ENCODE measurements at regions not wholly inside any gene's neighbourhood (a gene's known extent, or its start where the extent isn't known, plus 50 kb on each side); places are given as distances from the start of the nearest gene placed in this dataset.

DNA sequence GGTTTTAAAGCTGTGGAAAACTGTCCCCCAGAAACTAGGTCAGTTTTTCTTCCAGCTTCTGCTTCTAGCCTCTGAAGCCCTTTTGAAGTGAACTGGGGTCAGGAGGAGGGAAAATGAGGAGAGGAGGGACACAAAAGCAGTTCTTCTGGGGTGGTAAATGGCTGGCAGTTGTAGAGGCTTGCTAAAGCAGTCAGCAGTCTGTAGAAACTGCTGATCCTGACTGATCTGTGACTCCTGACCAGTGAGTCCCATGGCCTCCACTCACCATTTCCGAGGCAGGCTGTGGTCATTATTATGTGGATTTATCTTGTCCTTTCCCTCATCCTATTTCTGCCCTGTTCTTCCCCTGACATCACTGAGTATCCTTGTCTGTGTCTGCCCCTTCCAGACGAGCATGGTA, 276.4 kb upstream of the ROPN1 start:
- intact Hi-C loops (cut with micrococcal nuclease; ENCODE audit: unreplicated experiment) = loop anchor here (10.0 kb wide), 1 partner anchor 684 kb away; the partner anchor contains the start of gene HACD2
- BruUV-seq (replicated peaks) = no TSS peak
- Histone ChIP-seq H3K4me3 (no peak overlapping the region), H3K9me3 (ENCODE audit: insufficient read depth, low read depth) (no peaks in the 10 kb centered on the region), H3K36me3 (ENCODE audit: low read depth) (no peaks in the 10 kb centered on the region), H3K9me2 (ENCODE audit: insufficient read depth) (no peaks in the 10 kb centered on the region), H3K27ac (no peak overlapping the region), H3F3A (ENCODE audit: insufficient read depth, low read depth) (peaks cover 6% of the 10 kb centered on the region; the same call in 1 of the 2 replicates), H4K20me1 (ENCODE audit: insufficient read depth) (no peaks in the 10 kb centered on the region), H3K4me1 (replicated peaks; ENCODE audit: insufficient read depth) (no peaks in the 10 kb centered on the region; the same call in 1 of the 2 replicates), H3K79me2 (ENCODE audit: low read depth) (no peaks in the 10 kb centered on the region), H2AFZ (no peak overlapping the region), H3K27me3 (ENCODE audit: insufficient read depth, low read depth) (peaks cover 15% of the 10 kb centered on the region; the same call in 1 of the 2 replicates), H3K4me2 (no peak overlapping the region)
- ChIA-PET CTCF (no interaction called here), POLR2A (ENCODE audit: unreplicated experiment) (no interaction called here)
- no peak for DNase-seq
- TF ChIP-seq EZH2 (IDR thresholded peaks at IDR 0.05; ENCODE audit: low read depth) = no peak
- TF ChIP-seq, protein P1, sequence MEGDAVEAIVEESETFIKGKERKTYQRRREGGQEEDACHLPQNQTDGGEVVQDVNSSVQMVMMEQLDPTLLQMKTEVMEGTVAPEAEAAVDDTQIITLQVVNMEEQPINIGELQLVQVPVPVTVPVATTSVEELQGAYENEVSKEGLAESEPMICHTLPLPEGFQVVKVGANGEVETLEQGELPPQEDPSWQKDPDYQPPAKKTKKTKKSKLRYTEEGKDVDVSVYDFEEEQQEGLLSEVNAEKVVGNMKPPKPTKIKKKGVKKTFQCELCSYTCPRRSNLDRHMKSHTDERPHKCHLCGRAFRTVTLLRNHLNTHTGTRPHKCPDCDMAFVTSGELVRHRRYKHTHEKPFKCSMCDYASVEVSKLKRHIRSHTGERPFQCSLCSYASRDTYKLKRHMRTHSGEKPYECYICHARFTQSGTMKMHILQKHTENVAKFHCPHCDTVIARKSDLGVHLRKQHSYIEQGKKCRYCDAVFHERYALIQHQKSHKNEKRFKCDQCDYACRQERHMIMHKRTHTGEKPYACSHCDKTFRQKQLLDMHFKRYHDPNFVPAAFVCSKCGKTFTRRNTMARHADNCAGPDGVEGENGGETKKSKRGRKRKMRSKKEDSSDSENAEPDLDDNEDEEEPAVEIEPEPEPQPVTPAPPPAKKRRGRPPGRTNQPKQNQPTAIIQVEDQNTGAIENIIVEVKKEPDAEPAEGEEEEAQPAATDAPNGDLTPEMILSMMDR (conservative IDR thresholded peaks at IDR 0.05) = no peak

DNA sequence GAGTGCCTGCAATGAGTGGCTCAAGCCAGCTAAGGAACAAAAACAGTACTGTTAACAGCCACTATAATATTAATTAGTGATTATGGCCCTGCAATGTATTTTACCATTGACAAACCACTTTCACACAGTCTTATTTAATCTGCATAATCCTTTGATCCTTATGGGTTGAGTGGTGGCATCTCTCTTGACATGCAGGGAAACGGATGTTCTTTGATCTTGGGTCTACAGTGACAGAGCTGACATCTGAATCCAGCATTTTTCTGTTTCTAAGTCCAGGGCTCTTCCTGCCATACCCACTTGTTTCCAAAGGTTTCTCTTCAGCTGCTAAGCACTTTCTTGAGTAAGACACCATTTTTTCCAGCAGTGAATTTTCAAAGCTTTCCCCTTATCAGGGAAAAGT, 277.7 kb upstream of the ROPN1 start:
- Histone ChIP-seq H4K20me1 (ENCODE audit: insufficient read depth) (no peaks in the 10 kb centered on the region), H3K4me1 (replicated peaks; ENCODE audit: insufficient read depth) (no peaks in the 10 kb centered on the region), H3K27me3 (ENCODE audit: insufficient read depth, low read depth) (peaks cover 26% of the 10 kb centered on the region; the same call in 1 of the 2 replicates), H3K4me2 (no peak overlapping the region), H3K36me3 (ENCODE audit: low read depth) (no peaks in the 10 kb centered on the region), H3K9me3 (ENCODE audit: insufficient read depth, low read depth) (no peaks in the 10 kb centered on the region), H3K27ac (no peak overlapping the region), H3F3A (ENCODE audit: insufficient read depth, low read depth) (peaks cover 6% of the 10 kb centered on the region; the same call in 1 of the 2 replicates), H2AFZ (no peak overlapping the region), H3K79me2 (ENCODE audit: low read depth) (no peaks in the 10 kb centered on the region), H3K9me2 (ENCODE audit: insufficient read depth) (no peaks in the 10 kb centered on the region), H3K4me3 (no peak overlapping the region)
- BruUV-seq (replicated peaks) = no TSS peak
- ChIA-PET POLR2A (ENCODE audit: unreplicated experiment) (no interaction called here), CTCF (no interaction called here)
- TF ChIP-seq, protein P1 (conservative IDR thresholded peaks at IDR 0.05) = no peak
- no peak for TF ChIP-seq EZH2 (IDR thresholded peaks at IDR 0.05; ENCODE audit: low read depth)
- DNase-seq = no peak
- intact Hi-C loops (cut with micrococcal nuclease; ENCODE audit: unreplicated experiment) = loop anchor here (10.0 kb wide), 1 partner anchor 685 kb away; the partner anchor contains the start of gene HACD2

DNA sequence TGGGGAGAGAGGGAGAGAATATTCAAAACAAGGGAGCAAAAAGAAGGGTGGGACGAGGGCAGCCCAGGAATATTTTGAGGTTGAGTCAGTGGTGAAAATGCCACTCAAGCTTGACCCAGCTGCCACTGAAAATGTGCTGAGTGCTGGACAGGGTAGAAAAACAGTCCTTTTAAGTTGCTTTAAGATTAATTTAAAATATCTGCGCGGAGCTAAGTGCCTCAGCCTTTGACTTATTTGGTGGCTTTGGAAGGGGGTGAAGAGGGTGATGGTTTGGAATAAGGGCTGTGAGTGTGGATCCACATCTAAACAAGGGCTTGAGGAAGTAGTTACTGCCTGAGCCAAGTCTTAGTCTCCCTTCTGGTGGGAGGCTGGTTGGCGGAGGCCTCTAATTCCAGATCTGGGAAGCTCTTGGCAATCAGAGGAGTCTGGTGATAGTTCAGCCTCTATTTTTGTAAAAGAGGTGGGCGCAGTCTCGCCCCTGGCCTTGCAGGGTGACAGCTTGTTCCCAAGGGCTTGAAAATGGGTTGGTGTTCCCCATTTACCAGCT, 280.8 kb upstream of the ROPN1 start:
- H3K27me3 ChIP-seq (ENCODE audit: insufficient read depth, low read depth) = peaks cover 32% of the 10 kb centered on the region; the same call in 1 of the 2 replicates
- H3K27ac ChIP-seq = no peak overlapping the region
- no peak for DNase-seq
- H2AFZ ChIP-seq = no peak overlapping the region
- H4K20me1 ChIP-seq (ENCODE audit: insufficient read depth) = no peaks in the 10 kb centered on the region
- H3F3A ChIP-seq (ENCODE audit: insufficient read depth, low read depth) = no peaks in the 10 kb centered on the region
- no peaks in the 10 kb centered on the region for H3K9me3 ChIP-seq (ENCODE audit: insufficient read depth, low read depth)
- intact Hi-C loops (cut with micrococcal nuclease; ENCODE audit: unreplicated experiment) = no loop called here
- H3K9me2 ChIP-seq (ENCODE audit: insufficient read depth) = no peaks in the 10 kb centered on the region
- ChIA-PET CTCF (no interaction called here), POLR2A (ENCODE audit: unreplicated experiment) (no interaction called here)
- H3K4me3 ChIP-seq = no peak overlapping the region
- H3K36me3 ChIP-seq (ENCODE audit: low read depth) = no peaks in the 10 kb centered on the region
- H3K79me2 ChIP-seq (ENCODE audit: low read depth) = no peaks in the 10 kb centered on the region
- H3K4me2 ChIP-seq = no peak overlapping the region
- H3K4me1 ChIP-seq (replicated peaks; ENCODE audit: insufficient read depth) = no peaks in the 10 kb centered on the region
- TF ChIP-seq, protein P1 (conservative IDR thresholded peaks at IDR 0.05) = no peak
- no peak for TF ChIP-seq EZH2 (IDR thresholded peaks at IDR 0.05; ENCODE audit: low read depth)
- no TSS peak for BruUV-seq (replicated peaks)
